ACC112 (cell line): ENCODE measurements at regions not wholly inside any gene's neighbourhood (a gene's known extent, or its start where the extent isn't known, plus 50 kb on each side); places are given as distances from the start of the nearest gene placed in this dataset.
A peak's percentile ranks its signal among the peaks of the same experiment; 100 is the strongest.

ENCODE experiments used
- H2AFZ ChIP-seq: fragments of 200-600 bp; sonication (generic); one replicate; pipeline ENCODE4 v1.6.0; 2017; ENCODE audit warnings: antibody characterized with exemption, low read length; ENCODE audit not compliant: unreplicated experiment
- H3K27ac ChIP-seq: fragments of 200-600 bp; sonication (generic); 2 replicates; pipeline ENCODE4 v1.5.1; 2014; ENCODE audit warnings: low read depth, mild to moderate bottlenecking, antibody characterized with exemption, low read length, moderate library complexity
- H3K27me3 ChIP-seq: fragments of 200-600 bp; sonication (generic); 2 replicates; pipeline ENCODE4 v1.6.1; 2014; ENCODE audit warnings: mild to moderate bottlenecking, antibody characterized with exemption, low read length, moderate library complexity, mixed read lengths; ENCODE audit not compliant: insufficient read depth
- H3K36me3 ChIP-seq: fragments of 200-600 bp; sonication (generic); 2 replicates; pipeline ENCODE4 v1.6.1; 2016; ENCODE audit warnings: mild to moderate bottlenecking, antibody characterized with exemption, low read length, moderate library complexity, mixed read lengths; ENCODE audit not compliant: insufficient read depth
- H3K4me1 ChIP-seq: fragments of 200-600 bp; sonication (generic); one replicate; pipeline ENCODE4 v1.6.1; 2016; ENCODE audit warnings: low read length, mixed read lengths; ENCODE audit not compliant: insufficient read depth, unreplicated experiment, control insufficient read depth
- H3K4me3 ChIP-seq: fragments of 200-600 bp; sonication (generic); 2 replicates; pipeline ENCODE4 v1.5.1; 2014; ENCODE audit warnings: mild to moderate bottlenecking, low read depth, low read length
- H3K79me2 ChIP-seq: fragments of 200-600 bp; sonication (generic); one replicate; pipeline ENCODE4 v1.6.0; 2016; ENCODE audit warnings: low read length; ENCODE audit not compliant: control insufficient read depth, unreplicated experiment, insufficient read depth

- Histone ChIP-seq H2AFZ (no peak overlapping the region), H3K79me2 (no peaks in the 10 kb centered on the region), H3K36me3 (no peaks in the 10 kb centered on the region), H3K4me3 (no peak overlapping the region), H3K27ac (no peak overlapping the region), H3K4me1 (peaks cover 7% of the 10 kb centered on the region), H3K27me3 (peaks cover 21% of the 10 kb centered on the region)
Measured at GRCh38 chr2:209316141-209316540, 107.7 kb upstream of the MAP2 start.

- peak overlapping the region; percentile 54 for H2AFZ ChIP-seq
- H3K27ac ChIP-seq = no peak overlapping the region
Measured at GRCh38 chr2:209321076-209321475, 102.8 kb upstream of the MAP2 start.

GRCh38 chr2:209321581-209321980 lies 102.3 kb upstream of the MAP2 start:
- peaks cover 12% of the 10 kb centered on the region for H3K4me1 ChIP-seq
- H3K27ac ChIP-seq = no peak overlapping the region
- H3K27me3 ChIP-seq = peaks cover 5% of the 10 kb centered on the region; the same call in 1 of the 2 replicates
- no peaks in the 10 kb centered on the region for H3K36me3 ChIP-seq
- no peak overlapping the region for H2AFZ ChIP-seq
- H3K79me2 ChIP-seq = no peaks in the 10 kb centered on the region
- H3K4me3 ChIP-seq = no peak overlapping the region

More at GRCh38 chr2:209321076-209321475, 102.8 kb upstream of the MAP2 start:
- Histone ChIP-seq H3K79me2 (no peaks in the 10 kb centered on the region), H3K4me1 (peaks cover 12% of the 10 kb centered on the region), H3K27me3 (peaks cover 5% of the 10 kb centered on the region; the same call in 1 of the 2 replicates), H3K4me3 (no peak overlapping the region), H3K36me3 (no peaks in the 10 kb centered on the region)

DNA sequence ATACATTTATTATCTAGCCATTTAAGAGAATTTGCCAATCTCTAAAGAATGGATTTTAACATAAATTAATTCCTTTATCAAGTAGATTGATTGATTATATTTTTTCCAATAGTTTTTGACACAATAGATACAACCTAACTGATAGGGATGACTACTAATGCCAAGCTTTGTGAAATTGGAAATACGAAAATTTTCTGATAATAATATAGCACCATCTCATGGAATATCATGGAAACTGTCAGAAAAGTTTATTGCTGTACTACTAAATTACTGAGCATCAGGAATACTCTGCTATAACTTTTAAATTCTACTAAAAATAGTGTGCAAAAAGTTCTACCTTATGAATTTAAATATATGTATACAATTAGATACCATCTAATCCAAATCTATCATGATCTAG lies 101.8 kb upstream of the MAP2 start:
- Histone ChIP-seq H3K4me3 (no peak overlapping the region), H3K27ac (no peak overlapping the region), H3K27me3 (peaks cover 5% of the 10 kb centered on the region; the same call in 1 of the 2 replicates), H3K4me1 (peaks cover 12% of the 10 kb centered on the region), H2AFZ (no peak overlapping the region), H3K36me3 (no peaks in the 10 kb centered on the region), H3K79me2 (no peaks in the 10 kb centered on the region)

- Histone ChIP-seq H3K36me3 (no peaks in the 10 kb centered on the region), H2AFZ (no peak overlapping the region), H3K27ac (no peak overlapping the region), H3K79me2 (no peaks in the 10 kb centered on the region), H3K4me1 (peaks cover 12% of the 10 kb centered on the region), H3K27me3 (peaks cover under 1% of the 10 kb centered on the region; the same call in 1 of the 2 replicates), H3K4me3 (no peak overlapping the region)
Measured at GRCh38 chr2:209322905-209323512, 100.8 kb upstream of the MAP2 start.

DNA sequence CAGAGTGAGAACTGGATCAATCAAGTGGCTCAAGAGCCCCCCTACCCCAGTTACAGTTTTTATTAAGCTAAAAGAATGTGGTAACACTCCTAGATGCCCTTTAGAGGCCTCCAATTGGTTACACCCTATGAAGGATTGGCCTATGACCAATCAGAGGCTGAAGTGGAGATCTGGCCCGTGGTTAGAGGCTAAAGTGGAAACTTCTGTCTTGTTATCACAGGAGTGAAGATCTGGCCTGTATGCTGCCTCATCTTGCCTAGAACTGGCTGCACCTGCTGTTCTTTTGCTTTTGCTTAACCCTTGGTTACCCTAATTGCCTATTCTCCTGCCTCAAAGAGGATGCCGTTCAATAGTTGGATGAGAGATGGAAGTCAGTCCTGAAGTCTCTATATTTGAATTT lies 100.1 kb upstream of the MAP2 start:
- no peaks in the 10 kb centered on the region for H3K79me2 ChIP-seq
- no peak overlapping the region for H3K4me3 ChIP-seq
- H3K36me3 ChIP-seq = no peaks in the 10 kb centered on the region
- H3K4me1 ChIP-seq = peaks cover 12% of the 10 kb centered on the region
- H2AFZ ChIP-seq = no peak overlapping the region
- H3K27ac ChIP-seq = no peak overlapping the region
- H3K27me3 ChIP-seq = no peaks in the 10 kb centered on the region

DNA sequence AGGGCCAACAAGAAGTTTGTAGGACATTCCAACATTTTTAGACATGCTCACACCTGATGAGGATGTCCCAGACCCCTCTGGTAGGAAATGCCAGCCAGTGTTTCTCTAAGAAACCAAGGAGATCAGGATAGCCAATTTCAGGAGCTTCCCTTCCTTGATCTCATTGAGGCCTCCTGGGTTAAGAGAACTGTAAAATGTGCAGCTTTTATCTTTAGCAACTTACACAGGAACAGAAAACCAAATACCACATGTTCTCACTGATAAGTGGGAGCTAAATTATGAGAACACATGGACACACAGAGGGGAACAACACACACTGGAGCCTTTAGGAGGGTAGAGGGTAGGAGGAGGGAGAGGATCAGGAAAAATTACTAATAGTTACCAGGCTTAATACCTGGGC lies 99.6 kb upstream of the MAP2 start:
- H3K4me1 ChIP-seq = peaks cover 12% of the 10 kb centered on the region
- no peaks in the 10 kb centered on the region for H3K27me3 ChIP-seq
- H3K36me3 ChIP-seq = no peaks in the 10 kb centered on the region
- H2AFZ ChIP-seq = no peak overlapping the region
- H3K27ac ChIP-seq = no peak overlapping the region
- no peaks in the 10 kb centered on the region for H3K79me2 ChIP-seq
- H3K4me3 ChIP-seq = no peak overlapping the region

DNA sequence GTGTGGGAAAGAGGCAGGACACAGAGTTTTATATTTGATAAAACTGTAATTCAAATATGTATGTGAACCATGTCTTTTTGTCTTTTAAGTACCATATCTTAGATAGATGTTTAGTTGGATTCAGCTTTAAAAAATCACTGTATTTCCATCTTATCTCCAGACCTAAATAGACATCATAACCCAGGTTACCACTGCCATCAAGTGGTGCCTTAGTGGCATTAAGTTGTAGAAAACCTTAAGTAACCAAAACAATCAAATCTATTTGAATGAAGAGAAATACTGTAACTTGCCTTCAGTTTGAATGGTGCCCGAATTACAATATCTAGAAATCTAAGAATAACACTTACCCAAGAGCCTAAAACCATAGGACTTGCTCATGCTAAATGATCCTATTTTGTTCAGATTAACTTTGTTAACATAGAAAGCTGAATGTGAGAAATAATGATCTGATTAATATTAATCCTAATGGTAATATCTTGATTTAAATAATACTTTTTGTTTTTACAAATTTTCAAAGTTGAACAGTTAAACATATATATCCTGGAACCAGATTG lies 92.5 kb upstream of the MAP2 start:
- Histone ChIP-seq H3K4me3 (no peak overlapping the region), H3K4me1 (no peaks in the 10 kb centered on the region), H2AFZ (no peak overlapping the region)

GRCh38 chr2:209334188-209335017 lies 89.4 kb upstream of the MAP2 start:
- Histone ChIP-seq H2AFZ (no peak overlapping the region), H3K27me3 (no peaks in the 10 kb centered on the region), H3K27ac (no peak overlapping the region), H3K4me3 (no peak overlapping the region), H3K79me2 (no peaks in the 10 kb centered on the region), H3K4me1 (no peaks in the 10 kb centered on the region), H3K36me3 (no peaks in the 10 kb centered on the region)

More for the DNA sequence above, 92.5 kb upstream of the MAP2 start:
- no peaks in the 10 kb centered on the region for H3K36me3 ChIP-seq
- H3K27me3 ChIP-seq = no peaks in the 10 kb centered on the region
- H3K27ac ChIP-seq = no peak overlapping the region
- H3K79me2 ChIP-seq = no peaks in the 10 kb centered on the region

DNA sequence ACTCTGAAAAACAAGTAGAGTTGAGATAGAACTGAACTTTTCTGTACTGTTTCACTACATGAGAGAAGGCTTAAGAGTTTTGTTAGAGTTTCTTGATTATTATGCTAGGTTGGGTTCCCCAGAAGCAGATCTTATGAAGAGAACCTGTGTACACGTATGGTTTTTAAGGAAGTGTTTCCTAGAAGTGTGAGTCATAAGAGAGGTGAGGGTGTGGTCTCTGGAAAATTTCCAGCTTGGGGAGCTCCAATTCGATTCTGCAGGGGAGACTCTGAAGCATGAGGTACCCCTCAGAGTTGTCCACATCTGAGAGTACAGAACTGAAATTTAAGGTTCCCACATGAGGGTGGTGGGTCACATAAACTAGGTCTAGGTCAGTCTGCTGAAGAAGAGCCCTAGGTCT lies 83.3 kb upstream of the MAP2 start:
- no peaks in the 10 kb centered on the region for H3K27me3 ChIP-seq

More for the DNA sequence above, 83.3 kb upstream of the MAP2 start:
- Histone ChIP-seq H3K4me1 (no peaks in the 10 kb centered on the region), H2AFZ (no peak overlapping the region), H3K27ac (no peak overlapping the region), H3K79me2 (no peaks in the 10 kb centered on the region), H3K36me3 (no peaks in the 10 kb centered on the region), H3K4me3 (no peak overlapping the region)
